NT2/D1 (cell line): ENCODE measurements at regions not wholly inside any gene's neighbourhood (a gene's known extent, or its start where the extent isn't known, plus 50 kb on each side); places are given as distances from the start of the nearest gene placed in this dataset.

Source experiments
- YY1 ChIP-seq: IDR thresholded peaks from 2 replicates; pipeline ENCODE4 v1.6.1; 2011; ENCODE audit not compliant: insufficient read length, insufficient read depth
- ZNF274 ChIP-seq: IDR thresholded peaks from 2 replicates; pipeline ENCODE4 v1.6.1; 2011; ENCODE audit warnings: mild to moderate bottlenecking, low read depth, low read length

- TF ChIP-seq YY1 (no peak), ZNF274 (no peak)
Observed at GRCh38 chr3:180332608-180333007, 269.4 kb upstream of the TTC14 start.
